OCI-LY3 (cell line): ENCODE measurements at regions not wholly inside any gene's neighbourhood (a gene's known extent, or its start where the extent isn't known, plus 50 kb on each side); places are given as distances from the start of the nearest gene placed in this dataset.

Experiments used
- H2AFZ ChIP-seq: fragments of 200-600, 300-600 bp; shearing (Covaris generic); 2 replicates; pipeline ENCODE4 v1.6.0; 2014; ENCODE audit warnings: antibody characterized with exemption, low read depth, low read length
- H3K27ac ChIP-seq: fragments of 200-600, 300-600 bp; sonication (generic); 2 replicates; pipeline ENCODE4 v1.5.1; 2014; ENCODE audit warnings: mild to moderate bottlenecking, low read length, moderate library complexity, mixed read lengths
- H3K27me3 ChIP-seq: fragments of 200-600, 300-600 bp; sonication (generic); 2 replicates; pipeline ENCODE4 v1.6.1; 2014; ENCODE audit warnings: low read depth, low read length, mixed read lengths
- H3K36me3 ChIP-seq: fragments of 200-600, 300-600 bp; sonication (generic); replicated peaks from 2 replicates; pipeline ENCODE3; 2014; ENCODE audit warnings: low read depth, low read length, mixed read lengths
- H3K4me1 ChIP-seq: fragments of 300-600, 200-600 bp; sonication (generic); 2 replicates; pipeline ENCODE4 v1.6.1; 2014; ENCODE audit warnings: low read length, mixed read lengths
- H3K4me2 ChIP-seq: fragments of 200-600, 300-600 bp; sonication (generic); 2 replicates; pipeline ENCODE4 v1.6.1; 2014; ENCODE audit warnings: low read length, mixed read lengths
- H3K4me3 ChIP-seq: fragments of 300-600, 200-600 bp; sonication (generic); 2 replicates; pipeline ENCODE4 v1.5.1; 2014; ENCODE audit warnings: antibody characterized with exemption, mild to moderate bottlenecking, low read length, moderate library complexity
- H3K79me2 ChIP-seq: fragments of 300-600, 200-600 bp; shearing (Covaris generic); 2 replicates; pipeline ENCODE4 v1.6.1; 2014; ENCODE audit warnings: mild to moderate bottlenecking, low read length, mixed read lengths
- H3K9ac ChIP-seq: fragments of 300-600, 200-600 bp; shearing (Covaris generic); 2 replicates; pipeline ENCODE4 v1.6.0; 2014; ENCODE audit warnings: mild to moderate bottlenecking, low read length, moderate library complexity
- H3K9me3 ChIP-seq: fragments of 200-600, 300-600 bp; shearing (Covaris generic); 2 replicates; pipeline ENCODE4 v1.6.1; 2014; ENCODE audit warnings: low read length, mixed read lengths; ENCODE audit not compliant: insufficient read depth
- H4K20me1 ChIP-seq: fragments of 200-600, 300-600 bp; sonication (generic); 2 replicates; pipeline ENCODE4 v1.6.1; 2016; ENCODE audit warnings: low read length, mixed read lengths; ENCODE audit not compliant: insufficient read depth
- CTCF ChIP-seq: fragments of 200-600, 300-600 bp; sonication (generic); IDR thresholded peaks from 2 replicates; pipeline ENCODE4 v1.5.1; 2014; ENCODE audit warnings: antibody characterized with exemption, low read length, low read depth
- EZH2phosphoT487 ChIP-seq: fragments of 200-600 bp; shearing (Covaris generic); IDR thresholded peaks from 2 replicates; pipeline ENCODE4 v1.6.1; 2018; ENCODE audit warnings: antibody characterized with exemption, mixed run types, low read depth

GRCh38 chr2:142687075-142687474 is 190.4 kb upstream of the KYNU start:
- Histone ChIP-seq H3K4me1 (no peaks in the 10 kb centered on the region), H3K27me3 (no peaks in the 10 kb centered on the region), H3K79me2 (no peaks in the 10 kb centered on the region), H3K27ac (no peak overlapping the region), H3K4me2 (no peak overlapping the region), H3K9ac (no peak overlapping the region), H2AFZ (no peak overlapping the region), H3K4me3 (no peak overlapping the region), H3K9me3 (no peaks in the 10 kb centered on the region), H4K20me1 (no peaks in the 10 kb centered on the region), H3K36me3 (no peaks in the 10 kb centered on the region)
- TF ChIP-seq EZH2phosphoT487 (no peak), CTCF (no peak)

- Histone ChIP-seq H2AFZ (no peak overlapping the region), H3K27me3 (no peaks in the 10 kb centered on the region), H3K9ac (no peak overlapping the region), H3K4me3 (no peak overlapping the region), H3K9me3 (no peaks in the 10 kb centered on the region), H4K20me1 (no peaks in the 10 kb centered on the region), H3K4me2 (no peak overlapping the region), H3K4me1 (no peaks in the 10 kb centered on the region), H3K36me3 (no peaks in the 10 kb centered on the region), H3K79me2 (no peaks in the 10 kb centered on the region), H3K27ac (no peak overlapping the region)
- TF ChIP-seq CTCF (no peak), EZH2phosphoT487 (no peak)
Measured at GRCh38 chr2:142684667-142685066, 192.8 kb upstream of the KYNU start.

GRCh38 chr2:142682528-142682927 is 194.9 kb upstream of the KYNU start:
- Histone ChIP-seq H2AFZ (no peak overlapping the region), H3K4me2 (no peak overlapping the region), H3K9ac (no peak overlapping the region), H3K4me3 (no peak overlapping the region), H3K4me1 (no peaks in the 10 kb centered on the region), H3K36me3 (no peaks in the 10 kb centered on the region), H3K79me2 (no peaks in the 10 kb centered on the region), H3K27me3 (no peaks in the 10 kb centered on the region), H4K20me1 (no peaks in the 10 kb centered on the region), H3K27ac (no peak overlapping the region), H3K9me3 (no peaks in the 10 kb centered on the region)
- TF ChIP-seq EZH2phosphoT487 (no peak), CTCF (peak; percentile 60)

- H3K4me2 ChIP-seq, result no peak overlapping the region
- H3K9ac ChIP-seq, result no peak overlapping the region
- H3K36me3 ChIP-seq, result no peaks in the 10 kb centered on the region
- H3K79me2 ChIP-seq, result no peaks in the 10 kb centered on the region
- TF ChIP-seq EZH2phosphoT487 (no peak), CTCF (no peak)
- H3K9me3 ChIP-seq, result no peaks in the 10 kb centered on the region
- H3K27ac ChIP-seq, result no peak overlapping the region
- H2AFZ ChIP-seq, result no peak overlapping the region
- no peaks in the 10 kb centered on the region for H4K20me1 ChIP-seq
- H3K4me3 ChIP-seq, result no peak overlapping the region
- no peaks in the 10 kb centered on the region for H3K27me3 ChIP-seq
- H3K4me1 ChIP-seq, result no peaks in the 10 kb centered on the region
Measured at GRCh38 chr2:142681952-142682351, 195.5 kb upstream of the KYNU start.
